Prostate gland (tissue), 2 donors: ENCODE measurements at regions not wholly inside any gene's neighbourhood (a gene's known extent, or its start where the extent isn't known, plus 50 kb on each side); places are given as distances from the start of the nearest gene placed in this dataset.

Experiments used
- POLR2A ChIP-seq: fragments of 450-650 bp; IDR thresholded peaks from one replicate; pipeline ENCODE4 v1.6.1; 2016; ENCODE audit warnings: antibody characterized with exemption, mild to moderate bottlenecking
- TF ChIP-seq, protein P1 (sequence below), 4 experiments: fragments of 200-600 bp in 2 of 4; fragments of 450-650 bp in 2 of 4; sonication (generic) in 2 of 4; IDR thresholded peaks; 1 replicate in 3 of 4; 2 replicates in 1 of 4; pipeline ENCODE4 v1.5.1; 2016 to 2019; ENCODE audit warnings: antibody characterized with exemption in 4 of 4, mild to moderate bottlenecking in 2 of 4, moderate library complexity in 2 of 4

- TF ChIP-seq POLR2A: no peak
- TF ChIP-seq, protein P1, sequence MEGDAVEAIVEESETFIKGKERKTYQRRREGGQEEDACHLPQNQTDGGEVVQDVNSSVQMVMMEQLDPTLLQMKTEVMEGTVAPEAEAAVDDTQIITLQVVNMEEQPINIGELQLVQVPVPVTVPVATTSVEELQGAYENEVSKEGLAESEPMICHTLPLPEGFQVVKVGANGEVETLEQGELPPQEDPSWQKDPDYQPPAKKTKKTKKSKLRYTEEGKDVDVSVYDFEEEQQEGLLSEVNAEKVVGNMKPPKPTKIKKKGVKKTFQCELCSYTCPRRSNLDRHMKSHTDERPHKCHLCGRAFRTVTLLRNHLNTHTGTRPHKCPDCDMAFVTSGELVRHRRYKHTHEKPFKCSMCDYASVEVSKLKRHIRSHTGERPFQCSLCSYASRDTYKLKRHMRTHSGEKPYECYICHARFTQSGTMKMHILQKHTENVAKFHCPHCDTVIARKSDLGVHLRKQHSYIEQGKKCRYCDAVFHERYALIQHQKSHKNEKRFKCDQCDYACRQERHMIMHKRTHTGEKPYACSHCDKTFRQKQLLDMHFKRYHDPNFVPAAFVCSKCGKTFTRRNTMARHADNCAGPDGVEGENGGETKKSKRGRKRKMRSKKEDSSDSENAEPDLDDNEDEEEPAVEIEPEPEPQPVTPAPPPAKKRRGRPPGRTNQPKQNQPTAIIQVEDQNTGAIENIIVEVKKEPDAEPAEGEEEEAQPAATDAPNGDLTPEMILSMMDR (IDR thresholded peaks at IDR 0.05): no peak
These were observed 174.3 kb upstream of the TNRC6C start for GRCh38 chr17:77783991-77784820.
